HG03103 (cell line): ENCODE measurements at regions not wholly inside any gene's neighbourhood (a gene's known extent, or its start where the extent isn't known, plus 50 kb on each side); places are given as distances from the start of the nearest gene placed in this dataset.

Source experiments
- ATAC-seq: cut with Tn5 transposase; IDR thresholded peaks from one replicate; pipeline ENCODE4 v1.9.1; 2021; ENCODE audit warnings: low read depth; ENCODE audit not compliant: unreplicated experiment

DNA sequence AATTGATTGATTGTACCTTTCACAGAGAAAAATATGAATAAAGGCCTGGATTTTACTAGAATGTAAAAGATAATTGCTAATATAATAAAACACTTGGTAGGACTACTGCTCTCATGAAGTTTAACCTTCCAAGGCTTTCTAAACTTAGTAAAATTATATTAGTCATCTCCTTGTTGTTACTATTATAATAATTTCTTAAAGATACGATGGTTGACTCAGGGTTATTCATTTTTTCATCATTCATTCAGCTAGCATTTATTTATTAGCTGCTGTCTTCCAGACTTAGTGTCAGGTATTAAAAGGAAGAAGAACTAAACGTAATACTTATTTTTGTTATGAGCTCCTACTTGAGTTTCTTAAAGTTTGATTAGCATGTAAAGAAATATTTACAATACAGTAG lies 771.6 kb upstream of the NR2F2 start:
- no peak for ATAC-seq

DNA sequence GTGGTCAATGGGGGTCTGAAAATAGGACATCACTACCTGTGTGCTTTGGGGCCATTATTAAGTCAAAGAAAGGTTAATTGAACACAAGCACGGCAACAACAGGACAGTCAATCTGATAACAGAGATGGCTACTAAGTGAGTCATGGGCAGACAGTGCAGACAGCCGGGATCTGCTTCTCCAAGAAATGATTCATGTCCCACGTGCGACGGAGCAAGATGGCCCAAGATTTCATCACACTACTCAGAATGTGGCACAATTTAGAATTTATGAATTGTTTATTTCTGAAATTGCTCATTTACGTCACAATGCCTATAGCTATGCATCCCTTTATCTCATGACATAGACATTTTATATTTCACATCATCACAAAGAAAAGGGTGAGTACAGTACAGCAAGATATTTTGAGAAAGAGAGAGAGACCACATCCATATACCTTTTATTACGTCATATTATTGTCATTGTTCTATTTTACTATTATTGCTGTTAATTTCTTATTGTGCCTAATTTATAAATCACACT lies 770.6 kb upstream of the NR2F2 start:
- ATAC-seq = no peak

DNA sequence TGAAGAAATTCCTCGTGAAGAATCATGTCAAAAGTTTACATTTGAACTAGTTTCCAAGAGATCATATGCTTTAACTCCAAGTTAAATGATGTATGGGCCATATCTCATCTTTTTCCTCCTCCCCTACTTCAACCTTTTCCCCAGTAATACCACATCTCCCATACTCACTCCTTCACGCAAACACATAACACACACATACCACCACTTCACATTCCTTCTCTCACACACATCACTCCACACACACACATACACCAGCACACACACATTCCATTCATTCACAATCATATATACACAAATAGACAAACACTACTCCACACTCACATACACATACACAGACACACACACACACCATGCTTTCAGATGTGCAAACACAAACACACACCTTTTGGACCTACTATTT lies 769.0 kb upstream of the NR2F2 start:
- ATAC-seq = no peak

DNA sequence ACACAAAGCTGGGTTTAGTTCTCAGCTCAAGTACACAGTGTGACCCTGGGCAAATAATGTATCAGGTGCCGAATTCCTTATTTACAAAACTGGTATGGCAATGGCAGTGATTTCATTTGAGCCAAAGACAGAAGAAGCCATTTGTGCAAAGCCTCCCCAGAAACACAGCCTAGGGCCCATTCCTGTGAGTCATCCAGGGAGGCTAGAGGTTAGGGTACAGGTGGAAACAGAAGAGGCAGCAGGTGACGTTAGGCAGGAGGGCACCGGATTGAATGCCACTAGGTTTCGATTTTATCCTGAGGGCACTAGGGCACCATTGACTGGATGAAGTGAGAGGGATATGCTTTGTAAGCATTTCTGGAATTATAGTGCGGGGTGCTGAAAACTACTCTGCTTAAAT lies 766.9 kb upstream of the NR2F2 start:
- ATAC-seq = no peak

DNA sequence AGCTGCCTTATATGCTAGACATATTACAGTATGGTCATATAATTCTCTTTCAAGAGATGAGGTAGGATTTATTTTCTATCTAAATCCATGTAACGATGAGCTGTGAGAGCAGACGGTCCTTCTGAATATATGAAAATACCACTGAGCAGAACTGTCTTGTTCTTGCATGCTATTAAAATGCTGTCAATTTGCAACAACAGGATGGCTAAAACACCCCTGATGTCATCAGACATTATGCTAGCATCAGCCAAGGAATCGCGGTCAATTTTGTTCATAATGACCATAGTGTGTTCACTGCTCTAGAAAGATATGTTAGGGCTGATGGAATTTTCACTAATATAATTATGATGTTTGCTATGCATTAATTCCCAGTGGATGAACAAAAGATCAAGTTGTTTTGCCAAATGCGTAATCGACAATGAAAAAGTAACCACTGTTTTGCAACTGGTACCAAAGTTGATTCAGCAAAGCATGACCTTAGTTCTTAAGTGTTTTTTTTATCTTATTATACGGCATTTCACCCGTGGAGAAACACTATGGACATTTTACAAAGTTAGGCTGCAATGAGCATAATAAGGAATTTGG lies 765.4 kb upstream of the NR2F2 start:
- no peak for ATAC-seq

DNA sequence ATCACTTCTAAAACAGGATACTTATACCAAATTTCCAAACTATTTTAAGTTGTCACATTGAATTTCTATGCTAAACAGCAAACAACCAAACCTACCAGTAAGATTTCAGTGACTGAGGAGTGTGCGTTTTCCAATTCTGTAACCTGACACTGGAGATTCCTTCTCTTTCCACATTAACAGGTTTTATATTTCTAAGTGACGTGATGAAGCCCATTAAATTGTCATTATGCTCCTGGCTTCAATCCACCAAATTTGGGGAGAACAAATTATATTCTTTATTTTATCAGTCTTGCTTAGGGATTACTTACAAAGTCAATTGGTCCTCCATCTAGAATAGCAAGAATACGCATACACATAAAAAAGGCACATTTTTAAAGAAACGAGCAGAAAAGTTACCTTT lies 764.8 kb upstream of the NR2F2 start:
- no peak for ATAC-seq

DNA sequence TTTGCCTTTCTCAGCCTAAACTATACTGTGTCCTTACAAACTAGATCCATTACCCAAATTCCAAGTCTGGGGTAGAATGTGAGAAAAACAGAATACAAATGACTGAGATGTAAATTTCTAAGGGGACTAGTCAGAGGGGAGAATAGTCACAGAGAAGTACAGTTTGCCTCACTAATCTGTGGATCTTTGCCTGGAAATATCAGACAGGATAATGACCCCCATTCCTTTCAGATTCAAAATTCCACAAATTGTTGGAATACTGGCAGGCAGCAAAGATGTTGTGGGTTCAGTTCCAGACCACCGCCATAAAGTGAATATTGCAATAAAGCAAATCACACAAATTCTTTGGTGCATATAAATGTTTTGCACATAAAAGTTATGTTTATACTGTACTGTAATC lies 762.8 kb upstream of the NR2F2 start:
- ATAC-seq = no peak

DNA sequence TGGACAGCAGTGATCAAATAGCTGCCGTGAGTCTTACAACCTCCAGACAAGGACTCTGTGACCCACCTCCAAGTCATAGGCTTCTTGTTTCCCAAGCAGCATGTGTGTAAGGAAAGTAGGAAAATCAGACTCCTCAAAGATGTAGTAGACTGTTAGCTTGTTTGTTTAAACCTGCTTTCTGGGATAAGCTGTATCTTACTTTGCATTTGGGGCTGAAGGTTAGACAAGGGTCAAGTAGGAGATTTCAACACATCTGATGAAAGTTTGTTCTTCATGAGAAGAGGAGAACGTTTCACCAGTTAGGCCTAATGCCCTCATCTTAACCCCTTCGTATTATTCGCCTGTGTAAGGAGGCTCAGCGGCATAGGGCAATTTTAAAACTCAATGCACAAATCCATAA lies 756.4 kb upstream of the NR2F2 start:
- ATAC-seq = no peak

DNA sequence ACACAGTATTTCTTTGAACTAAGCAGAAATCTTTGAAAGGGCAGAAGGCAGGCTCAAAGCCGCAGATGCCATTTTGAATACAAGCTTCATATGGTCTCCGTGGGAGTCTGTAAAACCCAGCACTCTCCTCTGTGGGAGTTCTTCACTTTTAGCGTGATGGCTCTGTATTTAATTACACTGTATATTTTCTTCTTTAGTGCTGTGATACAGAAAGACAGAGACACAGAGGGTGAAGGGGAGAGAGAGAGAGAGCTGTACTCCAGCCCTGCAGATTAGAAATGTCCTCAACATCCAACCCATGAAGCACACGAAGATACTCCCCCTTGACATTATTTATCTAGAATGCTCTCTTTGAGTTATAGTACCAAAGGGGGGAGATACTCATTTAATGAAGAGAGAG lies 752.6 kb upstream of the NR2F2 start:
- ATAC-seq = no peak

DNA sequence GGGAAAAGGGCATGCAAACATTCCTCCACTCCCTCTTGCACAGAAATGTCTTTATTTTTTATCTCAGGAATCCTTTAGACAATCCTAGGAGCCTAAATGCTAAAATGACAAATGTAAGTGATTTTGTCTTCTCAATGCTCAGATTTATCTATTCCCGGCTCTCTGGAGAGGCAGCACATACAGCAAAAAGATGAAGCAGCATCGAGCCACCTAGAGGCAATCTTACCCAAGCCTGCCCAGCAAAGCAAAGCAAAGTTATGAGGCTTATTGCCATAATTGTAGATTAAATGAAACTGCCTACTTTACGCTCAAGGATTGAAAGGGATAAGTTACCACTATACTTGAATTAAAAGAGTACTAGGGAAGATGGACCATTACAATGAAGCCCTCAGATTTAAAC lies 750.4 kb upstream of the NR2F2 start:
- ATAC-seq = no peak

DNA sequence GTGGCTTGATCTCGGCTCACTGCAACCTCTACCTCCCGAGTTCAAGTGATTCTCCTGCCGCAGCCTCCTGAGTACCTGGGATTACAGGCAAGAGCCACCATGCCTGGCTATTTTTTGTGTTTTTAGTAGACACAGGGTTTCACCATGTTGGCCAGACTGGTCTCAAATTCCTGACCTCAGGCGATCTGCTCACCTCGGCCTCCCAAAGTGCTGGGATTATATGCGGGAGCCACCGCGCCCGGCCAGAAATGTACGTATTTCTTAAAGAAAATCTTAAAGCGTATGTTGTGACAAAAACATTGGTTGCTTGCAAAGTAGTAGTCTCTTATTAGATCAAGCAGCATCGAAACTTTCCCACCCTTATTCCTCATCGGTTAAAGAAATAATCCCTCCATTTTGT lies 748.9 kb upstream of the NR2F2 start:
- no peak for ATAC-seq

DNA sequence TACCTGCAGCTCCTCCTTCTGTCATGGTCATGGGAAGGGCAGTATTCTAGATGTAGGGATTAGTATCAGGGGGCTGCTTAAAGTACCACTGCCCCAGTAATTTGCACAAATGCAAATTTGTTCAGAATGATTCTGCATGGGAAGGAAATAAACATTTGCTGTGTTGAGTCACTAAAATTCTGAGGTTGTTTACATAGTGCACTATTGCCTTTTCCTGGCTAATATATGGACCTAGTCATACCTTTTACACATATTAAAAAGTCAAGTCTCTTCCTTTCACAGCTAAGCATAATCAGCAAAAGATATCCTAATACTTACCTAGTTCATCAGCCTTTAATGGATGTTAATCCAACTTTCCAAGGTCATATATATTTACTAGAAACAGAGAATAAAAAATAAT lies 746.4 kb upstream of the NR2F2 start:
- no peak for ATAC-seq

DNA sequence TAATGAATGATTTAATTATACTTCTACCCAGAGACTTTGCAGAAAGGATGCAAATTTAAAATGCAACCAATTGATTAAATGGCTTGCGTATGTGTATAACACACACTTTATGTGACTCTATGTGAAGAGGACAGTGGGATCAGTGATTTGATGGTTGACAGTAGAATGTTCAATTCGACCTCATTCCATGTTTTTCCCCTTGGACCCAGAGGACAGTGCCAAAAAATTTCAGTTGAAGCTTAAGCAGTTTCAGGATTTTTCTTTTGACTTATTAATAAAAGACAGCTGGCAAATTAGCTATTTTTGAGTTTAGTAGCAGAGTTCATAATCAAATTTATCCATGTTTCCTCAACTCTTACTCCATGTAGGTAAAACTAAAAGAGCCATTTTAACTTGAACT lies 742.4 kb upstream of the NR2F2 start:
- ATAC-seq = no peak

DNA sequence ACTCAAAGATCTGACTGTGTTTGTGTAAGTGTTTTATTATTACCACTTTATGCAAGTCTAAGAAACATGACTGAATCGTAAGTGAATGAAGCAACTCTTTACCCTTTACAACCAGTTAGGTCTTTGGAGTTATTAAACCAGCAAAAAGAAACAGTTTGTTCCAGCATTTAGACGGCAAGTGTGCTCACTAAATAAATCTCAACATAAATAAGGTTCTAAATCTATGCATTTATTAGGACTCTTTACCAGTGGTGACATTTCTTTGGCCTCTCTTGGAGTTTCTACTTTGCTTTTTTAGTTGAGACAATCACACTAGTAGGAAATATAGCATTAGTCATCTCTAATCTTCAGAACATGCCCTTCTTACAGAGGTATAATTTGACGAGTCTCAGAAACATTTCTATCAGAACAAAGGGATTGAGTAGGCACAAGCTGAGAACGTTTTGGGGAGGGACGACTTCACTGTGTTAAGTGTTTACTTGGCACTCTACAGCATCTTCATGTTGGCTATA lies 739.9 kb upstream of the NR2F2 start:
- no peak for ATAC-seq

DNA sequence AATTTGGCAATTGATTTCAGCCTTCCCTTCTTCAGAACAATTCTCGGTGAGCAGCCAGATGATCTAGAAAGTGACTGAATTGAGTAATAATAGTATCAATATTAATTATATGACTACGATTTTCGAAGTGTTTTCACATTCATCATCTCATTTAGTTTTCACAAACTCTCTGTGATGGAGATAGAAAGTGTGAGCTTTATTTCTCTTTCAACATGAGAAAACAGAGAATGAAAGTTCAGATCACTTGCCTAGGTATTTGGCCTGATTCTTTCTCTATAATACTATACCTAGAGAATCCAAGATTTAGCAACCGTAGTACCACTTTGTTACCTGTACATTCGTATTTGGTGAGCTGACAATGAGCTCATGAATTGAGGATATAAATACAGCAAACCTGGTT lies 739.2 kb upstream of the NR2F2 start:
- ATAC-seq = no peak

DNA sequence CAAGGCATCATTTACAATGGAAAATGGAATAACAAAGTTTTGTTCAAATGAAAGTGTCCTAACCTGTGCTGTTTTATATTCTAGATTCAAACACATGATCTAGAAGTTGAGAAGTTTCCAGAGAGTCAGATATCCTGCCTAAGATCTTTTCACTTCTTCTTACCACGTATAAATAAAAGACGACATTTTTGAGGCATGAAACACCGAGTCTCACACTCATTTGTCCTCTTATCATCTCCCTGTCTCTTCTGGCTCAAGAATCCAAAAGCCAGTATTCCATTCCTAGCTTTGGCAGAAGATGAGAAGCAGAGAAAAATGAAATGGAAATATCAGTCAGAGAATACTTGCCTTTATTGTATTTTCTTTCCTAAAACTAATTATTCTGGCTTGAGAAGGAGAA lies 738.6 kb upstream of the NR2F2 start:
- ATAC-seq = no peak

DNA sequence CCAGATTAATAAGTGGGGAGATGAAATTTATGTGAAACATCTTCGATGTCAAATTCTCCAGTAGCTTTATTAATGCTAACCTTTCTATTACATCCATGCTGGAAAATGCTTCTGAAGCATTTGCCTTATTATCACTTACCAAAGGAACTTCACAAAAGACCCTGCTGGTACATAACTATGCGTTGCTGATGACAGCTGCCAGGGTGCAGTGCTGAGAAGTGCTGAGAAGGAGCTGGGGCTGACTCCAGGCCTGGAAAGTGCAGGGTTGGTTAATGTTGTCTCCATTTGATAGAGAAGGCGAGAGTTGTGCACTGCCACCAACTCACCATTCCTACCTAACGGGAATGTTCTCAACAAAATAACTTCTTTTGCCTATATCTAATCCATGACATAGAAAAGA lies 736.0 kb upstream of the NR2F2 start:
- no peak for ATAC-seq

DNA sequence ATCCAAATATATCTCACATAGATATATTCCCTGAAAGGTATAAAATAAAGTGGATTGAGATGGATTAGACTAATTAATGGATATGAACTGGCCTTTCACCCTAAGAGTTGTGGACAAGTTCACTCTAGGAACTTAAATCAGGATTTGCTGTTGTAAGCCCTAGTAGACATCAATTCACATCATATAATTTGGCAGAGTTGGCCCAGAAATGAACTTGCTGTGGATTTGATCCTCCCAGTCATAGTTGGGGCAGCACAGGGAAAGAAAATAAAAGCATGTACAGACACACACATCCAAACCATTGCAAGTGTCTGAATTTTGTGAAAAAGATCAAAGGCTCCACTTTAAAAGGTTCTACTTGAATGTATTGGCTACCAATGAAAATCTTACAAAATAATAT lies 734.7 kb upstream of the NR2F2 start:
- ATAC-seq = no peak

DNA sequence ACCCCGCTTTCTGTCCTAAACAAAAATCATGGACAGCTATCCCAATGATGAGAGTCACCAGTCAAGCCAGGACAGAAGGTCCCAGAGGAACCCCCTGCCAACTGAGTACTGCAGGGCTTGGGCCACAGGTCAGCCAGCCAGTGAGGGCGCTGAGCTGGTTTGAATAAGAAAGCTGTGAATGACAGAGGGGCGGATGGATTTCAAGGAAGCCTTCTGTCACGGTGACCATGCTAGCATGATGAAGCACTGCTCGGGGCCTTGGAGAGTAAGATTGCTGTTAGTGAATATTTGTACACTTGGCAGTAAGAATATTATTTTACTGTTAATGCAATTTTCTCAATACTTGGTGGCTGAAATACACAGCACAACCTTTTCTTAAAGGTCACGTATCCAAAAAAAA lies 734.0 kb upstream of the NR2F2 start:
- no peak for ATAC-seq

DNA sequence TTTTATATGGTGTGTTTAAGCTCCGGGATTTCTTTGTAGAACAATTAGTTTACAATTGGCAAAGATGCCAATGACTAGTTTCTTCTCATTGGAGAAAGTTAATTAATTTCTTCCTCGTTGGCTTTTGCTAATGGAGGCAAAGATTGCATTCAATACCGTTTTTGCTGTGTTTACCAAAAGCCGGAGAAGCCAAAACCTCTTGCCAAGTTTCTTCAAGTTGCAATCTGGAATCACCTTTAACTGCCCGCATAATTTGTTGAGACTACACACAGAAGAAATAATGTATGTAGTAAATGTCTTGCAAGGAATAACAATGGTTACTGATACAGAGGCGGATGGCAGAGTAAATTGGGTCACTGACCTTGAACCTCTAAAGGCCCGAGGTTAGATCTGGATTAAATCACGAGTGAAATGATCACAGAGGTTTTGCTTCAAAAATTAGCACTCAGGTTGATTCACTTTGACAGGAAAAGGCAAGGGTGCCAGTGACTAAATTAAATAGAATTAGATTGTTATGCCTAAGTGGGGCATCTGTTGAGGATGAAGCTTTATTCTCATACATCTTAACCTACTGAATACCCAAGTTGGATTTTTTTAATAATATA lies 732.1 kb upstream of the NR2F2 start:
- ATAC-seq = no peak

DNA sequence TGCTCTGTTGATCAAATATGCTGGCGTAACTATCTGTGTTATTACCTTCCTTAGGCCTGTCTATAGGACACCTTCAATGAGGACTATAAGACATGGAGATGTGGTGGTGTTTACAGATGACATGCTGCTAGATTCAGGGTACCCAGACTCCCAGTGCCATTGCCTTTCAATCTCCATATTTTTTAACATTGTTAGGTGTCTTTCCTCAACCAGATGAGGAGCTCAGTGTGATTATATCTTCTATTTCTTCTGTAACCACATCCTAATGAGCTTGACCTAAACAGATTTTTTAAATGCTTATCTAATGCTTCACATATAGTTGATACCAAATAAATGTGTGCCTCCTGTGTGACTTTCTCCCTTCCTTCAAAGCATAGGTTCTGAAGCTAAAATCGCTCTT lies 730.1 kb upstream of the NR2F2 start:
- no peak for ATAC-seq

DNA sequence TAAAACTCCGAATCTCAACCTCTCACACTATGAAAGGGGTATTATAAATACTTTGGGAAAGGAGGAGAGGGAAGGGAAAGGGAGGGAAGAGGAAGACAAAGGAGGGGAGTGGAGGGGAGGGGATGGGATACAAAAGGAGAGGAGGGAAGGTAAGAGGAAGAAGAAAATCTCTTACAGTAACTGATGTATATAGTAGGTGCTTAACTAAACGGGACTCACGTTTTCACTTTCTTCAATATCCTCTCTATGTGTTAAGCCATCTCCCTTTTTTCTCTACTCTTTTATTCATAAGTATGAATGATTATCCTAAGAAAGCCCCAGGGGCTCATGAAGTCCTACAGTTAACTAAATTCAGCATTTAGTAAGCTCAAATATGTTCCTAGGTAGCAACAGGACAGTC lies 729.6 kb upstream of the NR2F2 start:
- no peak for ATAC-seq

DNA sequence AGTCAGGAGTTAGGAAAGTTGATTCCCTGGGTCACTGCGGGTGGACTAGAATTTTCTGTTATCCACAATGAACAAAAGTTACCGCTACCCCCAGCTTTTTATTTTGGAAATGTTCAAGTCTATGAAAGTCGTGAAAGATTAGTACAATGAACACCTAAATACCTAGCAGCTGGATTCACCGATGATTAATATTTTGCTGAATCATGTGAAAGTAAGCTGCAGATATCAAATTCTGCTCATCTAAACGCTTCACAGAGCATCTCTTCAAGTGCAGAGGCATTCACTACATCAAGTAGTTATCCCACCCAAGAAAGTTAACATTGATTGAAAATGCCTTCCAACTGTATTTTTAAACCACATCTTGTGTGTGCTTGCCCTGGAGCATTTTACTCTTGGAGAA lies 729.0 kb upstream of the NR2F2 start:
- no peak for ATAC-seq
